ENCODE measurements at regions not wholly inside any gene's neighbourhood (a gene's known extent, or its start where the extent isn't known, plus 50 kb on each side); places are given as distances from the start of the nearest gene placed in this dataset.
"Not testable (repeated sequence)": the region's sequence is repeated elsewhere in the genome, so short reads cannot be mapped to it uniquely, and the experiment has no call there.

GRCh38 chr3:75429561-75430220 lies 234.4 kb upstream of the FRG2C start:
- BruUV-seq (replicated peaks); H3K56ac ChIP-seq (ENCODE audit: extremely low read depth, insufficient read depth, low read length); H3K27ac ChIP-seq (ENCODE audit: insufficient read depth, low read length); H2AFZ ChIP-seq (replicated peaks; ENCODE audit: low read length, poor library complexity); H3K4me2 ChIP-seq (ENCODE audit: low read depth, low read length); ATAC-seq (ENCODE audit: low read depth); H2AK9ac ChIP-seq (replicated peaks; ENCODE audit: low read depth, low read length, poor library complexity); H3K9me3 ChIP-seq (ENCODE audit: control insufficient read depth, insufficient read depth, low read length); POLR2A ChIA-PET (ENCODE audit: unreplicated experiment); H3K9ac ChIP-seq (ENCODE audit: low read depth, low read length); H3K23ac ChIP-seq (ENCODE audit: low read depth, low read length); H4K5ac ChIP-seq (ENCODE audit: low read depth, low read length); dilution Hi-C loops (cut with HindIII; ENCODE audit: low sequenced_read_pairs, unreplicated experiment); H3K4ac ChIP-seq (ENCODE audit: low read depth, low read length); H3K14ac ChIP-seq (replicated peaks; ENCODE audit: low read depth, low read length); H2BK120ac ChIP-seq (ENCODE audit: low read depth, low read length); H2BK20ac ChIP-seq (ENCODE audit: low read depth, low read length); H2BK5ac ChIP-seq (ENCODE audit: low read depth, low read length, poor library complexity, severe bottlenecking); H3K18ac ChIP-seq (ENCODE audit: low read depth, low read length); H4K91ac ChIP-seq (ENCODE audit: insufficient read depth, low read depth, low read length); H4K8ac ChIP-seq (ENCODE audit: low read depth in 2 of 2, low read length in 2 of 2); H3K27me3 ChIP-seq (ENCODE audit: control insufficient read depth, insufficient read depth, low read length); CTCF ChIA-PET; H3K9me1 ChIP-seq (ENCODE audit: insufficient read depth, low read length); H3K4me3 ChIP-seq (ENCODE audit: insufficient read depth, low read depth, low read length): not testable (repeated sequence)
- Histone ChIP-seq H3K4me1 (ENCODE audit: control insufficient read depth, insufficient read depth, low read length) (peaks cover 12% of the 10 kb centered on the region), H3K79me1 (ENCODE audit: low read depth in 1 of 2, low read length in 2 of 2) (peaks cover 7 to 25% of the 10 kb centered on the region in 2 experiments; a peak in 2 of 4 replicates), H4K20me1 (ENCODE audit: insufficient read depth, low read length) (peaks cover 11% of the 10 kb centered on the region), H2AK5ac (ENCODE audit: low read depth, low read length) (peak overlapping the region; percentile 31; the same call in 1 of the 2 replicates), H3K36me3 (ENCODE audit: control insufficient read depth, insufficient read depth, low read length) (peaks cover 16% of the 10 kb centered on the region), H2BK15ac (ENCODE audit: low read depth, low read length) (peak overlapping the region; percentile 82; the same call in 2 of the 3 replicates)
- DNase-seq, result peak; percentile 83
- intact Hi-C loops (cut with micrococcal nuclease), result loop anchor here (1.0 to 10.0 kb wide), 4 partner anchors 135 to 675 kb away; no protein-coding TSS in a partner anchor
- peak; percentile 77 for TF ChIP-seq MXI1 (IDR thresholded peaks at IDR 0.05; ENCODE audit: borderline replicate concordance, low read depth, low read length)
- peak; percentile 64 for TF ChIP-seq CTCF (conservative IDR thresholded peaks at IDR 0.05; ENCODE audit: low read depth, low read length)
- peak; percentile 68 for TF ChIP-seq RAD21 (IDR thresholded peaks at IDR 0.05; ENCODE audit: low read length)
- TF ChIP-seq FOS (IDR thresholded peaks at IDR 0.05; ENCODE audit: low read depth, low read length), result peak; percentile 60; the same call in 1 of the 2 replicates
- TF ChIP-seq SMC3 (IDR thresholded peaks at IDR 0.05; ENCODE audit: low read depth, low read length), result peak; percentile 69
- 31% methylated on average over 3 of the region's 9 CpGs; no CpG with 5 or more reads in 1 of the 2 experiments for WGBS, 2 experiments (ENCODE audit: extremely low coverage in 2 of 2, insufficient read length in 1 of 2)
- in situ Hi-C loops (cut with MboI; ENCODE audit: low sequenced_read_pairs), result loop anchor here (10.0 kb wide), 1 partner anchor 135 kb away; no protein-coding TSS in a partner anchor

- H3K23ac ChIP-seq (ENCODE audit: low read depth, low read length); H3K4ac ChIP-seq (ENCODE audit: low read depth, low read length); H2AK5ac ChIP-seq (ENCODE audit: low read depth, low read length); BruUV-seq (replicated peaks); H4K91ac ChIP-seq (ENCODE audit: insufficient read depth, low read depth, low read length); H3K14ac ChIP-seq (replicated peaks; ENCODE audit: low read depth, low read length); ATAC-seq (ENCODE audit: low read depth); H3K9ac ChIP-seq (ENCODE audit: low read depth, low read length); H4K5ac ChIP-seq (ENCODE audit: low read depth, low read length); H2BK15ac ChIP-seq (ENCODE audit: low read depth, low read length); H3K27ac ChIP-seq (ENCODE audit: insufficient read depth, low read length); H2BK120ac ChIP-seq (ENCODE audit: low read depth, low read length); H4K8ac ChIP-seq (ENCODE audit: low read depth in 2 of 2, low read length in 2 of 2); H3K4me2 ChIP-seq (ENCODE audit: low read depth, low read length); H2AFZ ChIP-seq (replicated peaks; ENCODE audit: low read length, poor library complexity); H2BK20ac ChIP-seq (ENCODE audit: low read depth, low read length); POLR2A ChIA-PET (ENCODE audit: unreplicated experiment); in situ Hi-C loops (cut with MboI; ENCODE audit: low sequenced_read_pairs); H2BK5ac ChIP-seq (ENCODE audit: low read depth, low read length, poor library complexity, severe bottlenecking); H3K4me3 ChIP-seq (ENCODE audit: insufficient read depth, low read depth, low read length); H3K27me3 ChIP-seq (ENCODE audit: control insufficient read depth, insufficient read depth, low read length); H3K9me1 ChIP-seq (ENCODE audit: insufficient read depth, low read length); H3K9me3 ChIP-seq (ENCODE audit: control insufficient read depth, insufficient read depth, low read length); H3K18ac ChIP-seq (ENCODE audit: low read depth, low read length); DNase-seq; H2AK9ac ChIP-seq (replicated peaks; ENCODE audit: low read depth, low read length, poor library complexity); dilution Hi-C loops (cut with HindIII; ENCODE audit: low sequenced_read_pairs, unreplicated experiment); H3K56ac ChIP-seq (ENCODE audit: extremely low read depth, insufficient read depth, low read length); CTCF ChIA-PET: not testable (repeated sequence)
- Histone ChIP-seq H4K20me1 (ENCODE audit: insufficient read depth, low read length) (peaks cover 11% of the 10 kb centered on the region), H3K79me1 (ENCODE audit: low read depth in 1 of 2, low read length in 2 of 2) (peaks cover 7 to 25% of the 10 kb centered on the region in 2 experiments; a peak in 2 of 4 replicates), H3K36me3 (ENCODE audit: control insufficient read depth, insufficient read depth, low read length) (peaks cover 15% of the 10 kb centered on the region), H3K4me1 (ENCODE audit: control insufficient read depth, insufficient read depth, low read length) (peaks cover 12% of the 10 kb centered on the region)
- WGBS, 2 experiments (ENCODE audit: extremely low coverage in 2 of 2, insufficient read length in 1 of 2), result no CpG with 5 or more reads among the region's 7 CpGs
- intact Hi-C loops (cut with micrococcal nuclease), result loop anchor here (10.0 kb wide), 1 partner anchor 674 kb away; no protein-coding TSS in a partner anchor
Observed at GRCh38 chr3:75430406-75430805, 233.7 kb upstream of the FRG2C start.

All from IMR-90 (cell line).